IMR-90 (cell line): ENCODE measurements at regions not wholly inside any gene's neighbourhood (a gene's known extent, or its start where the extent isn't known, plus 50 kb on each side); places are given as distances from the start of the nearest gene placed in this dataset.
A peak's percentile ranks its signal among the peaks of the same experiment; 100 is the strongest.

Experiments used
- ATAC-seq: fragments of 200-7000 bp; cut with Tn5 transposase; 2 replicates; pipeline ENCODE4 v1.9.1; 2020; ENCODE audit warnings: low read depth, mild to moderate bottlenecking, moderate library complexity
- BruUV-seq: library from RNA; stranded (reverse); fragments of 400-500 nt; replicated peaks from 2 replicates; lab custom pipeline; 2021; lab: Mats Ljungman, UMichigan
- CTCF ChIA-PET: fragments of 300-600 bp; formaldehyde crosslinking; extraction: SDS; loops from one replicate; lab custom pipeline; 2021; ENCODE audit warnings: antibody characterized with exemption; lab: Yijun Ruan, JAX
- POLR2A ChIA-PET: fragments of 300-600 bp; sonication (Branson Sonifier 250); formaldehyde crosslinking; loops from one replicate; lab custom pipeline; 2022; ENCODE audit warnings: antibody characterized with exemption; ENCODE audit not compliant: unreplicated experiment; lab: Charles Lee
- DNase-seq: peaks from one replicate; pipeline ENCODE4 v3.0.0; 2013
- H2AFZ ChIP-seq: replicated peaks from 2 replicates; pipeline ENCODE3; 2013; ENCODE audit warnings: low read length, mild to moderate bottlenecking; ENCODE audit not compliant: poor library complexity
- H2AK5ac ChIP-seq: 2 replicates; pipeline ENCODE4 v1.6.1; 2013; ENCODE audit warnings: low read depth, low read length, inconsistent platforms
- H2AK9ac ChIP-seq: replicated peaks from 2 replicates; pipeline ENCODE3; 2013; ENCODE audit warnings: mild to moderate bottlenecking, low read depth, low read length, moderate library complexity; ENCODE audit not compliant: poor library complexity
- H2BK120ac ChIP-seq: 2 replicates; pipeline ENCODE4 v1.6.1; 2013; ENCODE audit warnings: low read depth, low read length, inconsistent platforms
- H2BK15ac ChIP-seq: 3 replicates; pipeline ENCODE4 v1.6.1; 2013; ENCODE audit warnings: low read depth, low read length, inconsistent platforms
- H2BK20ac ChIP-seq: 2 replicates; pipeline ENCODE4 v1.6.1; 2013; ENCODE audit warnings: low read depth, mild to moderate bottlenecking, inconsistent platforms, low read length, moderate library complexity
- H2BK5ac ChIP-seq: 2 replicates; pipeline ENCODE4 v1.6.1; 2013; ENCODE audit warnings: mild to moderate bottlenecking, low read depth, low read length, inconsistent platforms; ENCODE audit not compliant: poor library complexity, severe bottlenecking
- H3K14ac ChIP-seq: replicated peaks from 2 replicates; pipeline ENCODE4 v1.6.1; 2013; ENCODE audit warnings: low read depth, low read length, inconsistent platforms
- H3K18ac ChIP-seq: 2 replicates; pipeline ENCODE4 v1.6.1; 2013; ENCODE audit warnings: low read depth, low read length, control low read depth
- H3K23ac ChIP-seq: 2 replicates; pipeline ENCODE4 v1.6.1; 2013; ENCODE audit warnings: low read depth, low read length, inconsistent platforms
- H3K27ac ChIP-seq: 2 replicates; pipeline ENCODE4 v1.5.1; 2013; ENCODE audit warnings: mild to moderate bottlenecking, control low read depth, low read length; ENCODE audit not compliant: insufficient read depth
- H3K27me3 ChIP-seq: 2 replicates; pipeline ENCODE4 v1.6.1; 2013; ENCODE audit warnings: low read length; ENCODE audit not compliant: control insufficient read depth, insufficient read depth
- H3K36me3 ChIP-seq: 2 replicates; pipeline ENCODE4 v1.6.1; 2013; ENCODE audit warnings: low read length, mixed read lengths; ENCODE audit not compliant: control insufficient read depth, insufficient read depth
- H3K4ac ChIP-seq: 2 replicates; pipeline ENCODE4 v1.6.1; 2013; ENCODE audit warnings: low read depth, low read length, inconsistent platforms
- H3K4me1 ChIP-seq: 2 replicates; pipeline ENCODE4 v1.6.1; 2013; ENCODE audit warnings: low read length, mixed read lengths; ENCODE audit not compliant: control insufficient read depth, insufficient read depth
- H3K4me2 ChIP-seq: 2 replicates; pipeline ENCODE4 v1.6.1; 2013; ENCODE audit warnings: low read depth, mild to moderate bottlenecking, control low read depth, low read length, moderate library complexity
- H3K4me3 ChIP-seq: 2 replicates; pipeline ENCODE4 v1.5.1; 2013; ENCODE audit warnings: low read depth, mild to moderate bottlenecking, control low read depth, low read length, moderate library complexity; ENCODE audit not compliant: insufficient read depth
- H3K56ac ChIP-seq: 2 replicates; pipeline ENCODE4 v1.6.1; 2013; ENCODE audit warnings: low read length, inconsistent platforms; ENCODE audit not compliant: insufficient read depth; ENCODE audit errors: extremely low read depth
- H3K79me1 ChIP-seq, 2 experiments: 2 replicates each; pipeline ENCODE4 v1.6.1; 2013; ENCODE audit warnings: low read length in 2 of 2, inconsistent platforms in 1 of 2, low read depth in 1 of 2
- H3K9ac ChIP-seq: 2 replicates; pipeline ENCODE4 v1.6.1; 2013; ENCODE audit warnings: low read depth, low read length, control low read depth
- H3K9me1 ChIP-seq: 2 replicates; pipeline ENCODE4 v1.6.1; 2013; ENCODE audit warnings: low read length, inconsistent platforms; ENCODE audit not compliant: insufficient read depth
- H3K9me3 ChIP-seq: 2 replicates; pipeline ENCODE4 v1.6.1; 2013; ENCODE audit warnings: low read length; ENCODE audit not compliant: control insufficient read depth, insufficient read depth
- H4K20me1 ChIP-seq: 2 replicates; pipeline ENCODE4 v1.6.1; 2013; ENCODE audit warnings: low read length, inconsistent platforms; ENCODE audit not compliant: insufficient read depth
- H4K5ac ChIP-seq: 2 replicates; pipeline ENCODE4 v1.6.1; 2013; ENCODE audit warnings: mild to moderate bottlenecking, low read depth, low read length, control low read depth
- H4K8ac ChIP-seq, 2 experiments: 2 replicates each; pipeline ENCODE4 v1.6.1; 2013; ENCODE audit warnings: low read depth in 2 of 2, low read length in 2 of 2, control low read depth in 1 of 2, inconsistent platforms in 1 of 2
- H4K91ac ChIP-seq: 2 replicates; pipeline ENCODE4 v1.6.1; 2013; ENCODE audit warnings: low read depth, low read length, inconsistent platforms; ENCODE audit not compliant: insufficient read depth
- CHD1 ChIP-seq: IDR thresholded peaks from 2 replicates; pipeline ENCODE4 v1.6.1; 2012; ENCODE audit warnings: low read depth, low read length, improper control_type of control experiment
- NFE2L2 ChIP-seq: fragments of 150-350 bp; IDR thresholded peaks from 2 replicates; pipeline ENCODE4 v1.6.1; 2016; ENCODE audit warnings: low read depth, mild to moderate bottlenecking, low read length
- SMC3 ChIP-seq: fragments of 150-350 bp; IDR thresholded peaks from 2 replicates; pipeline ENCODE4 v1.6.1; 2016; ENCODE audit warnings: low read depth, mild to moderate bottlenecking, antibody characterized with exemption, low read length, moderate library complexity
- WGBS, 2 experiments: methylation state at CpG; one replicate each; pipeline versions ENCODE4 v1.1.5 to v1.1.7; 2013; ENCODE audit warnings: missing lambda C conversion rate in 2 of 2; ENCODE audit not compliant: insufficient read length in 1 of 2; ENCODE audit errors: extremely low coverage in 2 of 2; 5-methylcytosine and 5-hydroxymethylcytosine counted together
- dilution Hi-C: fragments of 300-500 bp; cut with HindIII; formaldehyde crosslinking; loops from one replicate; pipeline ENCODE4 v1.14.3; 2018; ENCODE audit warnings: low sequenced_read_pairs; ENCODE audit not compliant: unreplicated experiment
- in situ Hi-C: fragments of 300-500 bp; cut with MboI; formaldehyde crosslinking; loops from 3 replicates; pipeline ENCODE4 v1.14.3; 2019; ENCODE audit warnings: low sequenced_read_pairs, inconsistent platforms, mixed read lengths
- intact Hi-C: fragments of 100-400 bp; cut with micrococcal nuclease; formaldehyde crosslinking; loops from 2 replicates; pipeline ENCODE4 v1.10.0; 2022
- TF ChIP-seq, protein P1 (sequence below): fragments of 150-350 bp; IDR thresholded peaks from 2 replicates; pipeline ENCODE4 v1.6.1; 2016; ENCODE audit warnings: low read depth, mild to moderate bottlenecking, low read length, moderate library complexity, borderline replicate concordance

DNA sequence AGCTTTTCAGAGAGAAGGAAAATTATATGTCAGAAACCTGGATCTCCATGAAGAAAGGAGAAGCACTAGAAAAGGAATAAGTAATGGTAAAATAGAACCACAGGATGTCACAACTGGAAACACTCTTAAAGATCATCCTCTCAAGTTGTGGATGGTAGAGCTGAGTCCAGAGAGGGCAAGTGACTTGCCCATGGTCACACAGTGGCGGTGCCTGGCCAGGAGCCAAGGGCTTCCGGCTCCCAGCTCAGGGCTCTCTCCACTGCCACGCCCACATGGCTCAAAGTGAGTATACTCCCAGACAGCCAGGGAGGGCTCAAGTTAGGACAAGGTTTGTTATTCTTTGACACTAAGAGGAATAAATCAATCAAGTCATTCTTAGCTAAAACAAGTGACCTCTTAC lies 159.8 kb downstream of the COPRS start:
- H3K27ac ChIP-seq, result no peak overlapping the region
- H3K18ac ChIP-seq, result no peak overlapping the region
- CTCF ChIA-PET, result interaction anchor here (0.7 kb wide), 1 partner anchor 15 kb away, joined by 6 read pairs; no protein-coding TSS in a partner anchor

More for the DNA sequence above, 159.8 kb downstream of the COPRS start:
- TF ChIP-seq SMC3 (no peak), NFE2L2 (no peak), CHD1 (no peak)
- TF ChIP-seq, protein P1, sequence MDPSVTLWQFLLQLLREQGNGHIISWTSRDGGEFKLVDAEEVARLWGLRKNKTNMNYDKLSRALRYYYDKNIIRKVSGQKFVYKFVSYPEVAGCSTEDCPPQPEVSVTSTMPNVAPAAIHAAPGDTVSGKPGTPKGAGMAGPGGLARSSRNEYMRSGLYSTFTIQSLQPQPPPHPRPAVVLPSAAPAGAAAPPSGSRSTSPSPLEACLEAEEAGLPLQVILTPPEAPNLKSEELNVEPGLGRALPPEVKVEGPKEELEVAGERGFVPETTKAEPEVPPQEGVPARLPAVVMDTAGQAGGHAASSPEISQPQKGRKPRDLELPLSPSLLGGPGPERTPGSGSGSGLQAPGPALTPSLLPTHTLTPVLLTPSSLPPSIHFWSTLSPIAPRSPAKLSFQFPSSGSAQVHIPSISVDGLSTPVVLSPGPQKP, result no peak
- WGBS, 2 experiments, result no CpG with 5 or more reads among the region's 3 CpGs
- Histone ChIP-seq H2BK5ac (no peak overlapping the region), H4K8ac (no peak overlapping the region), H3K4me1 (peaks cover 15% of the 10 kb centered on the region), H3K4me2 (no peak overlapping the region), H3K9me1 (peaks cover 11% of the 10 kb centered on the region), H2AFZ (no peak overlapping the region), H2BK20ac (no peak overlapping the region), H2AK9ac (no peak overlapping the region), H3K9ac (no peak overlapping the region), H3K23ac (no peak overlapping the region), H3K4me3 (no peak overlapping the region), H4K5ac (no peak overlapping the region), H2BK15ac (no peak overlapping the region; the same call in 2 of the 3 replicates), H2BK120ac (no peak overlapping the region), H4K91ac (no peak overlapping the region), H3K79me1 (no peaks in the 10 kb centered on the region), H3K36me3 (no peaks in the 10 kb centered on the region), H2AK5ac (no peak overlapping the region; the same call in 1 of the 2 replicates), H3K27me3 (no peaks in the 10 kb centered on the region), H3K4ac (no peak overlapping the region), H3K14ac (no peak overlapping the region), H3K9me3 (no peaks in the 10 kb centered on the region), H4K20me1 (no peaks in the 10 kb centered on the region), H3K56ac (no peak overlapping the region)
- dilution Hi-C loops (no loop called here), in situ Hi-C loops (no loop called here), intact Hi-C loops (loop anchor here (5.0 to 10.0 kb wide), 2 partner anchors 116 to 147 kb away; no protein-coding TSS in a partner anchor)
- DNase-seq, result peak; percentile 37
- ATAC-seq, result no peak
- POLR2A ChIA-PET, result interaction anchor here (0.6 kb wide), 1 partner anchor 423 kb away, joined by 4 read pairs; no protein-coding TSS in a partner anchor
- BruUV-seq, result no TSS peak
